Neural progenitor cell (in vitro differentiated cells): ENCODE measurements at regions not wholly inside any gene's neighbourhood (a gene's known extent, or its start where the extent isn't known, plus 50 kb on each side); places are given as distances from the start of the nearest gene placed in this dataset.
A peak's percentile ranks its signal among the peaks of the same experiment; 100 is the strongest.

ENCODE experiments used
- DNase-seq: peaks from one replicate; pipeline ENCODE4 v3.0.0-alpha.2; 2016; ENCODE audit warnings: low spot score
- H2AFZ ChIP-seq: fragments of 200-600 bp; sonication (generic); replicated peaks from 2 replicates; pipeline ENCODE4 v1.6.1; 2016; ENCODE audit warnings: antibody characterized with exemption
- H3F3A ChIP-seq: fragments of 200-600 bp; sonication (generic); 2 replicates; pipeline ENCODE4 v1.6.1; 2016; ENCODE audit warnings: antibody characterized with exemption, low read depth
- H3K27ac ChIP-seq: fragments of 200-600 bp; sonication (generic); 2 replicates; pipeline ENCODE4 v1.5.1; 2016; ENCODE audit warnings: mild to moderate bottlenecking
- H3K27me3 ChIP-seq: fragments of 200-600 bp; sonication (generic); 2 replicates; pipeline ENCODE4 v1.6.1; 2016; ENCODE audit warnings: mild to moderate bottlenecking, moderate library complexity
- H3K36me3 ChIP-seq: fragments of 200-600 bp; sonication (generic); 2 replicates; pipeline ENCODE4 v1.5.1; 2016
- H3K4me1 ChIP-seq: fragments of 200-600 bp; sonication (generic); 2 replicates; pipeline ENCODE4 v1.6.1; 2016; ENCODE audit warnings: mixed run types
- H3K4me2 ChIP-seq: fragments of 200-600 bp; sonication (generic); 2 replicates; pipeline ENCODE4 v1.6.1; 2016
- H3K4me3 ChIP-seq: fragments of 200-600 bp; sonication (generic); 2 replicates; pipeline ENCODE4 v1.5.1; 2016
- H3K79me2 ChIP-seq: fragments of 200-600 bp; sonication (generic); 2 replicates; pipeline ENCODE4 v1.6.1; 2016; ENCODE audit warnings: low read depth
- H3K9ac ChIP-seq: fragments of 200-600 bp; sonication (generic); 2 replicates; pipeline ENCODE4 v1.6.1; 2016
- H3K9me3 ChIP-seq: fragments of 200-600 bp; sonication (generic); 2 replicates; pipeline ENCODE4 v1.5.1; 2016; ENCODE audit warnings: low read depth
- H4K20me1 ChIP-seq: fragments of 200-600 bp; sonication (generic); 2 replicates; pipeline ENCODE4 v1.6.1; 2016; ENCODE audit warnings: low read depth
- H3K27ac Mint-ChIP-seq: 3 replicates; pipeline ENCODE4 v1.8.0; 2021; ENCODE audit warnings: mixed read lengths
- H3K27me3 Mint-ChIP-seq: 2 replicates; pipeline ENCODE4 v1.8.0; 2022; ENCODE audit warnings: low read depth, mild to moderate bottlenecking, inconsistent platforms, moderate library complexity, mixed read lengths; ENCODE audit not compliant: insufficient read depth
- H3K36me3 Mint-ChIP-seq: 3 replicates; pipeline ENCODE4 v1.8.0; 2021; ENCODE audit warnings: mixed read lengths
- H3K4me1 Mint-ChIP-seq: 3 replicates; pipeline ENCODE4 v1.8.0; 2021; ENCODE audit warnings: mixed read lengths
- H3K4me3 Mint-ChIP-seq: 3 replicates; pipeline ENCODE4 v1.8.0; 2021; ENCODE audit warnings: mild to moderate bottlenecking, moderate library complexity, mixed read lengths
- H3K9me3 Mint-ChIP-seq: 3 replicates; pipeline ENCODE4 v1.8.0; 2020; ENCODE audit warnings: mixed read lengths
- CTCF ChIP-seq: fragments of 200-600 bp; sonication (generic); IDR thresholded peaks from 2 replicates; pipeline ENCODE4 v1.5.1; 2017; ENCODE audit warnings: antibody characterized with exemption, mild to moderate bottlenecking
- EZH2 ChIP-seq: fragments of 200-600 bp; sonication (generic); IDR thresholded peaks from 2 replicates; pipeline ENCODE4 v1.6.1; 2017; ENCODE audit warnings: antibody characterized with exemption, mild to moderate bottlenecking, moderate library complexity
- EZH2phosphoT487 ChIP-seq: fragments of 200-600 bp; sonication (generic); IDR thresholded peaks from 2 replicates; pipeline ENCODE4 v1.6.1; 2017; ENCODE audit warnings: antibody characterized with exemption

- no peaks in the 10 kb centered on the region for H3K36me3 ChIP-seq
- no peaks in the 10 kb centered on the region for H3K4me1 ChIP-seq
- H3K9me3 Mint-ChIP-seq = no peaks in the 10 kb centered on the region
- TF ChIP-seq EZH2 (no peak), CTCF (no peak), EZH2phosphoT487 (no peak)
- no peak overlapping the region for H3K4me3 ChIP-seq
- no peak overlapping the region for H3K27ac Mint-ChIP-seq
- no peak for DNase-seq
- H3K27ac ChIP-seq = no peak overlapping the region
- H3K4me1 Mint-ChIP-seq = peaks cover 8% of the 10 kb centered on the region
- no peaks in the 10 kb centered on the region for H3K9me3 ChIP-seq
- H3K27me3 ChIP-seq = no peaks in the 10 kb centered on the region
- H2AFZ ChIP-seq = no peak overlapping the region
- H3K36me3 Mint-ChIP-seq = no peaks in the 10 kb centered on the region
- H3K79me2 ChIP-seq = no peaks in the 10 kb centered on the region
- H3K27me3 Mint-ChIP-seq = no peaks in the 10 kb centered on the region
- no peak overlapping the region for H3K4me2 ChIP-seq
- no peaks in the 10 kb centered on the region for H4K20me1 ChIP-seq
- no peaks in the 10 kb centered on the region for H3F3A ChIP-seq
- H3K4me3 Mint-ChIP-seq = no peak overlapping the region
- H3K9ac ChIP-seq = no peak overlapping the region
Measured at GRCh38 chr10:90591629-90592028, 266.2 kb downstream of the HTR7 start.

- Mint-ChIP-seq H3K4me1 (peaks cover 5% of the 10 kb centered on the region), H3K36me3 (no peaks in the 10 kb centered on the region), H3K27ac (no peak overlapping the region), H3K27me3 (no peaks in the 10 kb centered on the region), H3K9me3 (no peaks in the 10 kb centered on the region), H3K4me3 (no peak overlapping the region)
- Histone ChIP-seq H3K79me2 (no peaks in the 10 kb centered on the region), H3K4me1 (no peaks in the 10 kb centered on the region), H3K9ac (no peak overlapping the region), H3K4me3 (no peak overlapping the region), H3K4me2 (no peak overlapping the region), H2AFZ (no peak overlapping the region), H3K36me3 (no peaks in the 10 kb centered on the region), H4K20me1 (no peaks in the 10 kb centered on the region), H3K9me3 (no peaks in the 10 kb centered on the region), H3K27me3 (no peaks in the 10 kb centered on the region), H3F3A (no peaks in the 10 kb centered on the region), H3K27ac (no peak overlapping the region)
- DNase-seq = peak; percentile 83
- TF ChIP-seq CTCF (peak; percentile 73), EZH2phosphoT487 (no peak)
Measured at GRCh38 chr10:90592638-90593302, 265.1 kb downstream of the HTR7 start.

GRCh38 chr10:90598513-90598912 lies 259.3 kb downstream of the HTR7 start:
- H3K9ac ChIP-seq = no peak overlapping the region
- TF ChIP-seq EZH2phosphoT487 = no peak
- TF ChIP-seq EZH2 = no peak
- no peak for TF ChIP-seq CTCF
- no peaks in the 10 kb centered on the region for H3K27me3 ChIP-seq
- H3K4me2 ChIP-seq = no peak overlapping the region
- H3K36me3 ChIP-seq = no peaks in the 10 kb centered on the region
- no peaks in the 10 kb centered on the region for H4K20me1 ChIP-seq
- Mint-ChIP-seq H3K9me3 (peaks cover 2% of the 10 kb centered on the region), H3K27me3 (no peaks in the 10 kb centered on the region), H3K27ac (no peak overlapping the region), H3K36me3 (no peaks in the 10 kb centered on the region), H3K4me1 (no peaks in the 10 kb centered on the region), H3K4me3 (no peak overlapping the region)
- no peaks in the 10 kb centered on the region for H3K9me3 ChIP-seq
- no peak for DNase-seq
- H3K4me3 ChIP-seq = no peak overlapping the region
- no peaks in the 10 kb centered on the region for H3K4me1 ChIP-seq
- H3K79me2 ChIP-seq = no peaks in the 10 kb centered on the region
- no peaks in the 10 kb centered on the region for H3F3A ChIP-seq
- H3K27ac ChIP-seq = no peak overlapping the region
- H2AFZ ChIP-seq = no peak overlapping the region
